ENCODE measurements at regions not wholly inside any gene's neighbourhood (a gene's known extent, or its start where the extent isn't known, plus 50 kb on each side); places are given as distances from the start of the nearest gene placed in this dataset.

DNA sequence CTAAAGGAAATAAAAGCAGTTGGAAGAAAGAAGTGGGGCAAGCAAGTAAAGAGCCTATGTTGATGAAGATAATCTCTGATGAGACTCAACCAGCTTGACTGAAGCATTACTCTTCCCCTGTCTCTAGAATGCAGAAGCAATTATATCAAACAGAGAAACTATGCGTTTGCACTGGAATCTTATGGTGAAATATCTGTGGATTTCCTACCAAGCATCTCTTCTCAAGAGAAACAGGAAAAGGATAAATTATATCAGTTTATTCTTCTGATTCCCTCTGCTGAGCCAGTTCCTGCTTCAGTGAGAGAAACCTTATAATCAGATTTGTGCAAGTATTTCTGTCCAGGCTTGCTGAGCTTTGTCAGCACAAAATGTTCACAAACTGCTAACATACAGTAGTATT lies 316.7 kb upstream of the SLC7A11 start:
- TF ChIP-seq POLR2A (IDR thresholded peaks at IDR 0.05; ENCODE audit: extremely low read depth, insufficient read length) (no peak), MYC (IDR thresholded peaks at IDR 0.05; ENCODE audit: low read depth, low read length) (no peak), MAX (IDR thresholded peaks at IDR 0.05; ENCODE audit: low read depth, low read length) (no peak), CTCF (IDR thresholded peaks at IDR 0.05; ENCODE audit: low read depth, low read length) (no peak)
